ENCODE measurements at regions not wholly inside any gene's neighbourhood (a gene's known extent, or its start where the extent isn't known, plus 50 kb on each side); places are given as distances from the start of the nearest gene placed in this dataset.

GRCh38 chr13:104900191-104900817, 1635.2 kb downstream of the EFNB2 start:
- TF ChIP-seq CTCF (IDR thresholded peaks at IDR 0.05) (no peak), POLR2AphosphoS5 (IDR thresholded peaks at IDR 0.05) (no peak)
